AG10803 (cell line): ENCODE measurements at regions not wholly inside any gene's neighbourhood (a gene's known extent, or its start where the extent isn't known, plus 50 kb on each side); places are given as distances from the start of the nearest gene placed in this dataset.

ENCODE experiments used
- DNase-seq: peaks from one replicate; pipeline ENCODE4 v3.0.0; 2010; ENCODE audit warnings: low read depth
- H3K4me3 ChIP-seq: 2 replicates; pipeline ENCODE4 v1.5.1; 2011; ENCODE audit warnings: mild to moderate bottlenecking, low read length, control low read depth
- CTCF ChIP-seq: conservative IDR thresholded peaks from 2 replicates; pipeline ENCODE4 v1.5.1; 2011; ENCODE audit warnings: mild to moderate bottlenecking, low read length, control low read depth, inconsistent platforms

- no peak overlapping the region for H3K4me3 ChIP-seq
- DNase-seq: no peak
- TF ChIP-seq CTCF: no peak
Measured at GRCh38 chr1:229037806-229038405, 233.0 kb upstream of the RAB4A start.

- TF ChIP-seq CTCF: no peak
- H3K4me3 ChIP-seq: no peak overlapping the region
- DNase-seq: no peak
Measured at GRCh38 chr1:229040630-229041358, 230.1 kb upstream of the RAB4A start.

GRCh38 chr1:229041946-229042345, 229.0 kb upstream of the RAB4A start:
- DNase-seq: no peak
- no peak for TF ChIP-seq CTCF
- H3K4me3 ChIP-seq: no peak overlapping the region

- no peak overlapping the region for H3K4me3 ChIP-seq
- TF ChIP-seq CTCF: no peak
- DNase-seq: no peak
Measured at GRCh38 chr1:229042482-229042881, 228.4 kb upstream of the RAB4A start.

GRCh38 chr1:229043115-229043514, 227.8 kb upstream of the RAB4A start:
- no peak overlapping the region for H3K4me3 ChIP-seq
- TF ChIP-seq CTCF: no peak
- DNase-seq: no peak

- DNase-seq: no peak
- H3K4me3 ChIP-seq: no peak overlapping the region
- TF ChIP-seq CTCF: no peak
Measured at GRCh38 chr1:229046251-229046853, 224.6 kb upstream of the RAB4A start.
